ENCODE measurements at regions not wholly inside any gene's neighbourhood (a gene's known extent, or its start where the extent isn't known, plus 50 kb on each side); places are given as distances from the start of the nearest gene placed in this dataset.

DNA sequence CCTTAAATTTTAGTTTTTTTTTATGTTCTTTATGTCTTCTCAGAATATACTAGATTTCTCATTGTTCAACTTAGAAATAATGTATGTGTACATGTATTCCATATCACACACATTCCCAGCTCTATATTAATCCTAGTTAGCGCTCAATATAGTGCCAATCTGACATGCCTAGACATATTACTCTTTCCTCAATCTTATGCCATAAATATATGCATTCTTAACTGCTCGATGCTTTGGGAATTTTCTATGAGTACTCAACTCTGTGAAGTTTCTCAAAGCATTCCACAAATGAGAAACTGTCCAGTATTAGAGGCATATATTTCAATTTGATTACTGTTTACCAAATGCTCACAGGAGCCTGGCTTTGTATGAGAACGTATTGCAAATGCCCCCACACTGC, 231.2 kb upstream of the VEGFC start:
- Histone ChIP-seq H3K27ac (no peak overlapping the region), H3K4me3 (no peak overlapping the region)

DNA sequence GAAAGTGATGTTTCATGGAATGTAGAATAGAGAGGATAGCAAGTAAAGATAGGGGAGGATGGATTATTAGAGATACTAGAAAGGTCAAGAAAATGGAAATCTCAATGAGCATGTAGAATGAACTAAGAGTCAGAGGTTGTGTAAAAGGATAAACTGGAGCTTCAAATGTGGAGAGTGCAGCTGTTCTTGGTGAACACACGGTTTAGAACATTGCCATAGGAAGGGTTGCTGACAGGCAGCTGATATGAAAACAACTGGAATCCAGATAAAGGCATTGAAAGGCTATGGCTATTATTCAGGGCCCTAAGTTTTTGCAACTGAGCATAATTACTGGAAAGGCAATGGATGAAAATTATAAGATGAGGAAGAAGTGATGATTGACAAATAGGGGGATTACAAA, 239.6 kb upstream of the VEGFC start:
- H3K4me3 ChIP-seq: no peak overlapping the region
- H3K27ac ChIP-seq: no peak overlapping the region

DNA sequence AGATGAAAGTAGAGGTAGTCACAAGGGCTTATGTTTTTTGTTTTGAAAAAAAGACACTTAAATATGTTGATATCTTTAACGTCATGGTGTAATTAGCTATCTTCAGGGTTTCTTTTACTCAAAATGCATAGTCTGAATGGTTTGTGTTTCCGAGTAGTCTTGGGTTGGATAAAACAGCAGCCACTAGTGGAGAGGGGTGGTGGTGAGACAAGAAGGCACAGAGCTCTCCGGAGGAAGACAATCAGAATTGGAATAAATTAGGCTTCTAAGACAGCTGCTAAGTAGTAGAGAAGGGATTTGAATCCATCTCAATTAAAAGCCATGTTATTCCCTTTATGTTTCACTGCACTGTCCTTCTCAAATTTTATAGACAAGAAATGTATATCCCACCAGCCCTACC, 240.4 kb upstream of the VEGFC start:
- Histone ChIP-seq H3K27ac (no peak overlapping the region), H3K4me3 (no peak overlapping the region)

DNA sequence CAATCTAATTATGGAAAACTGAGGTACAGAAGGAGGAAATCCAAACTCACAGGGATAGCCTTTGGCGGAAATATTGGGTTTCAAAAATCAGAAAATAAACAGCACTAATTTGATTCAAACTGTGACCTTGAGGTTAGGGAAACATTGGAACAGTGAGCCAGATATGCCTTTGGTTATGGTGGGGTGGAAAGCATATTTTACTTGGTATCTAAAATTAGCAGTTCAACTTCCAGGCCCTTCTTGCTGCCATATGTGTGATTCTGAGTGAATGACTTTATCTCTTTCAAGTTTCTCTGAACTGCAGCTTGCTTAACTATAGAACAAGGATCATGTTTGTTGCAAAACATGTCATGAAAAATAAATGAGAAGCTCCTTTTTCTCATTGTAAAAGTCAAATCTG, 240.9 kb upstream of the VEGFC start:
- no peak overlapping the region for H3K27ac ChIP-seq
- no peak overlapping the region for H3K4me3 ChIP-seq

DNA sequence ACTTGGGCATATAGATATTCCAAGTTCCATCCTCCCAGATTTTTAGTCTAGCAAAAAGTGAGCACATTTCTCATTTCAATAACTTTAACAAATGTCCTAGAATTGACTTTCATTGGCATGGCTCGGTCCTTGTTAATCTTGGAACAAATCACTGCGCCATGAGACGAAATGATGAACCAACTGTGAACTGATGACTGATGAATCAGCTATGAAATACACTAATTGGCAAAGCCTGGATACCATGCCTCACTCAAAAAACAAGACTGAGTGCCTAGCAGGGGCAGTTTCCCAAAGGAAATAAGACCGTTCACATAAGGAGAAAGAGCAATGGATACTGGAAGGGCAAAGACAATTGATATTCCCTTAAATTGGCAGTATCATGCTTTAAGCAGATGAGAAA, 248.6 kb upstream of the VEGFC start:
- no peak overlapping the region for H3K27ac ChIP-seq
- no peak overlapping the region for H3K4me3 ChIP-seq

DNA sequence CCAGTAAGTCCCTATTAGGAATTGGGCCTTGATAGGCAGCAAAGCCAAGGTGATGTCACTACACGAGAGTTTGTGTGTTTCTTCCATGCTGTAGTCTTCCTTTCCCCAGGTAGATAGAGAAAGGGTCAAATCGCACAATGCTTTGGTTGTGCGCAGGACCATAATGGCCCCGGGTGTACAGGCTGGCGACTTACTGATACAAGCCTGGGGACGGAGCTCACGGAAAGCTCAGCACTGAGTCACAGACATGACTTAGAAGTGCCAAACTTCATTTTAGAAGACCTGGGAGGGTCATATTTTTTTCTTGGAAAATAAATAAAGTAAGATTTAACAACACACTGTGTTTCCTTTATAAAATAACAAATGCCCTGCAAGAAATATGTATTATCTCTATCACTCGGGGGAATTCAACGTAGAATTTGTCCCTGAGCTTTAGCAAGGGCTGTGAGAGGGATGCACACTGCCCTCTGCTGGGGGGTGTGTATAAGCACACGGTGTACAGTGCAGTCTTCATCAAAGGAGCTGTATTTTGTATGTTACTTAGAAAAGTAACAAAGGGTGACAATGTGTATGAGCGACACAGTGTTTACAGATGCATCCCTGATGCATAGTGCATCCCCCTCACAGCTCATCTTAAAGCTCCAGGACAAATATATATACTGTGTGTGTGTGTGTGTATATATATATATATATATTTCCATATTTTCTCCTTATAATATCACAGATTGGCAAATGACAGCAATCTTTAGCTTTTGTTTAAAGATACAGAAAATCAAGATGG, 254.5 kb upstream of the VEGFC start:
- Histone ChIP-seq H3K4me3 (no peak overlapping the region), H3K27ac (no peak overlapping the region)

DNA sequence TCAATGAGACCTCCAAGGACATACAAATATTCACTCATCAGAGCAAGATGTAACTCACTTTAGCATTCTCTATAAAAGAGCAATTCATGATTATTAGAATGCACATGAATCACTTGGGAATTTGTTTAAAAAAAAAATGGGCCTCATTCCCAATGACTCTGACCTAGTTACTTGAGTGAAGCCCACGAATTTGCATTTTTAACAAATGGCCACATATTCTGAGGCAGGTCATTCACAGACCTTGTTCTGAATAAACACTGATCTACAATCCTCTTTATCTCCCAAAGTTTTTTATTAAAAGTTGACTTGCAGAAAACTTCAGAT, 255.1 kb upstream of the VEGFC start:
- Histone ChIP-seq H3K27ac (no peak overlapping the region), H3K4me3 (no peak overlapping the region)

DNA sequence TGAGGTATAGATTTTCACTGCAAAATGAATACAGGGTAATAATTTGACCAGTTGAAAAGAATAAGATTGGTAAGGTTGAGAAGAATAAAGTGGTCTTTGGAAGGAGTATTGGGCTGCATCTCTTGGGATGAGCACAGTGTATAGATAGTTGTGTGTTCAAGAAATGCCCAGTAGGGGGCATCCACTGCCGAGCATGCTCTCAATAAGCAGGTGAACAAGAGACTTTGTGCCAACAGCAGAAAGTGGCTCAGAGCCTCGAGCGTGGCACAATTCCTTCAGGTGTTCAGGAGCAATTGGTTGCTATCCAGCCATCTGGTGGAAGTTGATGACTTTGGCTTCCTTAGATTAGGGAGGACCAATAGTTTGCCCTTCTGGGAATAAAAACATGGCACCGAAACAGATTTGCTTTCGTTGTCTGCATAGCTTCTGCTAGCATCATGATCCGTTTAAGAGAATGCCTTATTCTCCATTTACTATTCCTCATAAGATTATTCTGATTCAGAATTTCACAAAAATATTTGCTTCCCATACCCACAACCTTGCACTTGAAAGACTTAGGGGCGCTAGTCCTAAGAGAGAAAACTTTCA, 258.1 kb upstream of the NEIL3 start:
- H3K27ac ChIP-seq: no peak overlapping the region
- H3K4me3 ChIP-seq: no peak overlapping the region

DNA sequence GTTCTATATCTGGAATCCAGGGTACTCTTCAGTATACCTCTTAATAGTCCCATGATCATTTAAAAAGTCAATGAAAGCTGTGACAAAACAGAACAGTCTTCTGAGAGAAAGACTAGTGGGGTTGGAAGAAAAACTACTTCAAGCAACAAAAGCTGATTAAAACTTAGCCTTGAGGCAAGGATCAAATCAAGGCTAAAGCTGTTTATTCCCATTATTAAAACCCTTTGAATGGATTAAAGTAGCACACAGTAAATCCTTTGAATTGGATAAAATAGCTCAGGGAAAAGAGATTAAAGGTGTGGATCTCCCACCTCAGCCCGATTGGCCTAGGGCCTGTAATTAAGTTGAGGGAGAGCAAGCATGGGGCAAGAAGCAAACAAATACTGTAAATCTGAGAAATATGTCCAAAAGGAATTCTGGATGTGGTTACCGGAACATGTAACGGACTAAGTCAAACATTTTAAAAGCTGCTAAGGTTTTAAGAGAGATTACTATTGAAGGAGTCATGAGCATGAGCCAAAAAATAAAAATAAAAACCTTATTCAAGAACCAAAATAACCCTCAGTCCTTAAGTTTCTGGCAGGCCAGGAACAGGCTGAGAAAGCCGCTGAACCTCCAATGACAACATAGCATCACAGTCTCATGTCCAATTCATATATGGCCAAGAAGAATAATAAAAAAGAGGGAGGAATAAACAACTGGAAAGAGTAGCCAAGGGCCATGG, 257.3 kb upstream of the NEIL3 start:
- Histone ChIP-seq H3K27ac (no peak overlapping the region), H3K4me3 (no peak overlapping the region)

DNA sequence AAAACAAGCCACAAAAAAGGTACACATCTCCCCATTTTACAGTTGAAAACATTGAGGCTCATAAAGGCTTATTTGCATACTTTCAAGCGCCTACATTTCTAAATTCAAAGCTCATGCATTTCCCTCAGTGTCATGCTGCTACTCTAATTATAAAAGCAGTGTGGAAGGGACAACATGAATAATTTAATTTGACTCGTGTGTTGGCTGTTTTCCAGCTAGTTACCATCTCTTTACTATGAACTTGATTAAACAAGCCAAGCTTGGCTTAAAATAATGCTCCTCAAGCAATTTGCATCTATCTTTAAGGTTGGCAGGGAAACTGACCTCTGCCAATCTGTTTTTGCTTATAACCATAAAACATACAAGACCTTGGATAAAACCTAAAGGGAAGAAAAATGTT, 252.5 kb upstream of the NEIL3 start:
- no peak overlapping the region for H3K4me3 ChIP-seq

DNA sequence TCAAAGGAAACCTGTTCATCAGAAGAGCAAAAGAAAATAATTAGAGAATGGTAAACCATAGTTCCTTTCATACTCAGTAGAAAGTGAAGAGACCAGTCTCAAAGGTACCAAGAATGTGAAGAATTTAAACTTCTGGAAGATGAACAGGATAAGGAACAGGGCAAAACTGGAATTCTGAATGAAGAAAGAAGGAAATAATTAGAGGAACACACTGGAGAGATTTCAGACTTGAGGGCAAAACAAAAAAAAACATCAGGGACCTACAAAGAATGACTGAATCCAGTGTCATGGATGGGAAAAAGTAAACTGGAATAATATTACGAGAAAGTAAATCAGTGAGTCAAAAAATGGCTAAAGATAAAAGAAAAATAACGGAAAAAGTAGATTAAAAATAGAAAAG, 245.6 kb upstream of the NEIL3 start:
- H3K27ac ChIP-seq: no peak overlapping the region
- no peak overlapping the region for H3K4me3 ChIP-seq

More for the DNA sequence above, 252.5 kb upstream of the NEIL3 start:
- no peak overlapping the region for H3K27ac ChIP-seq

DNA sequence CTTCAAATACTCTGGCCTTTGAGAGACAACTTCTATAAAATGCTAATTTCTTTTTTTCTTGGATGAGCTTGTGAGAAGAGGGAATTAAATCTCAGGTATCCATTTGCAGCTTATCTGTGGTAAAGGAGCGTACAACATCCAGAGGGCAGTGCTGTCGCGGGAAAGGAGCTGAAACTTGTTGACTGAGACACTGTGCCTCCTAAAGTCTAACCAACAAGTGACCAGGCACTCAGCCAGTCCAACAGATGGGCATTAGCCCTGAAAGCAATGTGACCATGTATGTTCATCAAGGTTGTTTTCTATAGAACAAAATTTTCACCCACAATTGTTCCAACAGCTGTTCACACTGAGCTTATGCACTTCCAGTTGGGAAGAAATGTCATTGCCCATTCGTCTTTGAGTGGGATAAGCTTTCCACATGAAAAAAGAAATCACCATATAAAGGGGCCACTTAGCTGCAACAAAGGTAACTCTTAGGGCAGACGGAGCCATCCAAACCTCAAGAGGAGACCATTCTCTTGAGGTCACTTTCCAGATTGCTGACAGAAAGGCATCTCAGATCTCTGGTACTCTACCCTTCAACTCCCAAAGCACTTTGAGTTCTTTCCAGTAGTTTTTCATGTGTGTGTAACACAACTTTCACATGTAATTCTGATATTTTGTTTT, 244.8 kb upstream of the NEIL3 start:
- Histone ChIP-seq H3K27ac (no peak overlapping the region), H3K4me3 (no peak overlapping the region)

DNA sequence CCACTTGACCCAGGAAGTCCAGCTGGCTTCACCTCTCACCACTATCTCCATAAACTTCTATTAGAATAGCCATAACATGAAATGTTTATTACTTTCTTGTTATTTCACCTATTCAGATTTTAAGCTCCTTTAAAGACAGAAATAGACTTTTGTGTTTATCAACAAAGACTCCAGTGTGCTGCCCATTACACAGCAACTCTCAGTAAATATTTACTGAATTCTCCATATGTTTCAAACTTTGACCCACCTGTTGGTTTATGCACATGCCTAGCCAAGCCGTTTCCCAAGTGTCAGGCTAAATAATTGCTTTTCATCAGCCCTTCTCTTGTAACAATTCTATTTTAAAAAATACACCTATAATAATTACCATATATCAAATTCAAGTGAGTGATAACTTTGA, 242.9 kb upstream of the NEIL3 start:
- Histone ChIP-seq H3K27ac (no peak overlapping the region), H3K4me3 (no peak overlapping the region)

DNA sequence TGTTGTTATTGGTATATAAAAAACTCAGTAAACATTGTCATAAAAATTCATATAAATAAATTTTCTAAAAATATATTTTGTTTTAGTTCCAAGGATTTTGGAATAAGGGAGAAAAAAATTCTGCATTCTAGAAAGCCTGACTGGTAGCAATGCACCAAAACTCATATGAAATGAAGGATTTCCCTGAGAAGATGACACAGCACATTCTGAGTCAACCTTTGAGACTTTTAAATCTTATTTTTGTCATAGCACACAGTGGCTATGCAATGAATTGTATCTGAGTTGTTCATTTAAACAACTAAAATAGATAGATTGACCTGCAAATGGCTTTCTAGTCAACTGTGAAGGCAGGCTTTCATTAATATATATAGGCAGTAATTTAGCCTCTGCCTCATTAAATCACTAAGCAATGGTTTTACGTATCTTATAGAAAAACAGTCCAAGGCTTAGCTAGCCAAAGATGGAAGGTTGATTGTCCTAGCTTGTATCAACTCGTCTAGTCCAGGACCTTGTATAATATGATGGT, 239.1 kb upstream of the NEIL3 start:
- Histone ChIP-seq H3K27ac (no peak overlapping the region), H3K4me3 (no peak overlapping the region)

DNA sequence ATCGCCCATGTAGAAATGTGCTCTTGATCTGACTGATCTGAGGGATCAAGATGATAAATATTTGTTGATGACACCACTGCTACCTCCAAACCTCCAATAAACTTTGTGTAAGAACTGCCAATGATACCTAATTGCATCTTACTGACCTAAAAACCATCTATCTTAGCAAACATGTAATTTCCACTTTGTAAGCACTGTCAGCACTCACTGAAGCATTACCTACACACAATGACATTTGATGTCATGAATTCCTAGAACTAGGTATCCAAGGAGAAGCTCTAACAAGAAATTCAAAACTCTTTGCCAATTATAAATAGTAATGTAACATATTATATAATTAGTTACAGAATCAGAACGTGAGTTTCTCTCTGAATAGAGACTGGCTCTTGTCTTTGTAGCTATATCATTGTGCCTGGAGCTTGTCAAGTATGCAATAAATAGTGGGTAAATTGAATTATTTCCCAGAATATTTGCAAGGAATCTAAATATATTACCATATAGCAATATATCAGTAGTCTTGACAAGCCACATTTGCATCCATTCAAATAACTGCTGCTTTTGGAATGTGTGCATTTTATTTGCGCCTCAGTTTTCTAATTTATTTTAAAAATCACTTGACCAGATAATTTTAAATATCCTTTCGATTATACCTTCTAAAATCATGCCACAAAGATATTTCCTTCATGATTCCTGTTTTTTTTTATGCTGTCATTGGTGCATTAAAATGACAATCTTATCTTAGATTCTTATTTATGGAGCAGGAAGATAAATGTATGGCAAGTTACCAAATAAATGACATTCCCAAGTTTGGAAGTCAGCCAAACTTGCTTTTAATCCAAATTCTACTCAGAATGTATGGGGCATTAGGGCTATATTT, 232.3 kb upstream of the NEIL3 start:
- no peak overlapping the region for H3K4me3 ChIP-seq
- H3K27ac ChIP-seq: no peak overlapping the region

DNA sequence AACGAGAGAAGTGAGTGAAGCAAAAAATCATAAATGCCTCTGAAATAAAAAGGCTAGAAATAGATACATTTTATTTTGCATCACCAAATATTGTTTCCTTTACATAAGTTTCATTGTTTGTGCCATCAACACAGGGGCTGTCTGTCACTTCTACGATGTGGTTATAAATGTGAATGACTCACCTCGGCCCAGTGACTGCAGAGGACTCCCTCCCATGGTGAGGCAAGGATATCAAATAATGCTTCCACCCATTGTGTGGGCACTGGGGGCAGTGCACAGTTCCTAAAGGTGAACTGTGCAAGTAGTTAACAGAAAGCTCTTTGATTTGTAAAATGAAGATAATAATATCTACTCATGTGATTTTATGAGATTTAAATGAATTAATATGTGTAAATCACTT, 230.3 kb upstream of the NEIL3 start:
- Histone ChIP-seq H3K27ac (no peak overlapping the region), H3K4me3 (no peak overlapping the region)

DNA sequence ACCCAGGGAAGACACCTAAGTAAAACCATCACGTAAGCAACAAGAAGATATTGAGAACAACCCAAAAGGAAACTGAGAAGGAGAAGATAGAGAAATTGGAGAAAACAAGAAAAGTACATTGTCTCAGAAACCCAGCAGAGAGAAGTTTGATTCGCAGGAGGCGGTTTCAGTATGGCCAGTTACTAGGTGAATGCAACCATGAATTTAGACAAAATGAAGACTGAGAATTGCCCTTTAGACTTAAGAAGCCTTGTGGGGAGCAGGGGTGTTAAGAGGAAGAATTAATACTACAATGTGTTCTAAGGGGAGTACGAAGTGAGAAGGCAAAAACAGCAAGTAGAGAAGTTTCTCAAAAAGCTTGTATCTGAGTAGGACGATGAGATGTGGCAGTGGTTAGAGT, 229.3 kb upstream of the NEIL3 start:
- Histone ChIP-seq H3K27ac (no peak overlapping the region), H3K4me3 (no peak overlapping the region)

DNA sequence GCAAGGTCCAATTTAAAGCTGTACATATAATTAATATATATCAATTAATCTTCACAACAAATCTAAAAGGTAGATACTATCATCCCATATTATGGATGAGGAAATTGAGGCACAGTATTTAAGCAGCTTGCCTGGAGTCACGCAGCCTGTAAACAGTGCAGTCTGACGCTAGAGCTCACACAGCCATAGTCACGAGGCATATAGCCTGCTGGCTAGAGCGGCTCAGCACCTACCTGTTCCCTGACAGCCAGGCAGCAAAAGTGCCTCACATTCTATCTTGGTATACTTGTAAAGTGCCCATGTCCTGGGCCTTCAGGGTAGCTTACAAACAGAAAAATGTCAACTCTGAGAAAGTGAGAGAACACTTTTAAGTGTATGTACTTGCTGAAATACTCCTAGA, 222.6 kb upstream of the NEIL3 start:
- H3K4me3 ChIP-seq: no peak overlapping the region
- H3K27ac ChIP-seq: no peak overlapping the region

DNA sequence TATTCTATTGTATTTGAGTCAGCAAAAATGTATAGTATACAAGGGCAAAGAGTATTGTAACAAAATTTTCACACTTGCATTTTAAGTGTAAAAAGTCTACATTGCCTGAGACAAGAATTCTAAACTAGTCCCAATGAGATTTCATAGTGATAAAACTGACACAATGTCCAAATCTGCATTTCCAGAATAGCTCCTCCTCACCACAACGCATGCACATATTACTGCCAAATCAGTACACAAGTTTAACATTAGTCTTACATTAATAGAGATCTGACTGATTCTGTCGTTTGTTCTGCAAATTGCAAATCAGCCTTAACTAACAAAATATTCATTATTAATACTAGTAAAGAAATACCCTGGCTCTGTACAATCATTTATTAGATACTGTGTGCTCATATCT, 222.2 kb upstream of the NEIL3 start:
- no peak overlapping the region for H3K27ac ChIP-seq
- no peak overlapping the region for H3K4me3 ChIP-seq

DNA sequence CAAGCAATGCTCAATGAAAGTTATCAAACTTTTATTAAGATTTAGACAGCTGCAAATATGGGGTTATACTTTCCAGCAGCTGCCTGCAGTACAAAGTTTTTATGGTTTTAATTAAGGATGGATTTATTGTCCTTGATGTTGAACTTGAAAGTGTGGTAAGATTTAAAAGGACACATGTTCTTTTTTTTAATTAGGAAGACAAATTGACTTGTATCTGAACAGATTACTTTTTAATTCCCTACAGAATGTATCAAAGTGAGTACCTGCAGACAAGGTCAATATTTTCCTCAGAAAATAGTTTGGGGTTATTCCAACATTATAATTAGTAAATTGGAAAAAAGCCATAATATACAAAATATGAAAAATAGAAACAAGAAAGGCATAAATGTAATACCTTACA, 218.2 kb upstream of the NEIL3 start:
- no peak overlapping the region for H3K4me3 ChIP-seq
- no peak overlapping the region for H3K27ac ChIP-seq
